ENCODE measurements at regions not wholly inside any gene's neighbourhood (a gene's known extent, or its start where the extent isn't known, plus 50 kb on each side); places are given as distances from the start of the nearest gene placed in this dataset.

- TF ChIP-seq, protein P1, sequence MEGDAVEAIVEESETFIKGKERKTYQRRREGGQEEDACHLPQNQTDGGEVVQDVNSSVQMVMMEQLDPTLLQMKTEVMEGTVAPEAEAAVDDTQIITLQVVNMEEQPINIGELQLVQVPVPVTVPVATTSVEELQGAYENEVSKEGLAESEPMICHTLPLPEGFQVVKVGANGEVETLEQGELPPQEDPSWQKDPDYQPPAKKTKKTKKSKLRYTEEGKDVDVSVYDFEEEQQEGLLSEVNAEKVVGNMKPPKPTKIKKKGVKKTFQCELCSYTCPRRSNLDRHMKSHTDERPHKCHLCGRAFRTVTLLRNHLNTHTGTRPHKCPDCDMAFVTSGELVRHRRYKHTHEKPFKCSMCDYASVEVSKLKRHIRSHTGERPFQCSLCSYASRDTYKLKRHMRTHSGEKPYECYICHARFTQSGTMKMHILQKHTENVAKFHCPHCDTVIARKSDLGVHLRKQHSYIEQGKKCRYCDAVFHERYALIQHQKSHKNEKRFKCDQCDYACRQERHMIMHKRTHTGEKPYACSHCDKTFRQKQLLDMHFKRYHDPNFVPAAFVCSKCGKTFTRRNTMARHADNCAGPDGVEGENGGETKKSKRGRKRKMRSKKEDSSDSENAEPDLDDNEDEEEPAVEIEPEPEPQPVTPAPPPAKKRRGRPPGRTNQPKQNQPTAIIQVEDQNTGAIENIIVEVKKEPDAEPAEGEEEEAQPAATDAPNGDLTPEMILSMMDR (IDR thresholded peaks at IDR 0.05), result no peak
- no peak for TF ChIP-seq POLR2A (IDR thresholded peaks at IDR 0.05)
These were observed 927.3 kb upstream of the CDH2 start for GRCh38 chr18:29104227-29104626.
